ENCODE measurements at regions not wholly inside any gene's neighbourhood (a gene's known extent, or its start where the extent isn't known, plus 50 kb on each side); places are given as distances from the start of the nearest gene placed in this dataset.

- DNase-seq (ENCODE audit: low read depth): no peak
- H3K4me3 ChIP-seq (ENCODE audit: low read depth, low read length): no peak overlapping the region
- TF ChIP-seq MYC (IDR thresholded peaks at IDR 0.05; ENCODE audit: low read depth, low read length) (no peak), CTCF (IDR thresholded peaks at IDR 0.05; ENCODE audit: low read depth, low read length) (no peak), POLR2A (IDR thresholded peaks at IDR 0.05; ENCODE audit: extremely low read depth, insufficient read length) (no peak), MAX (IDR thresholded peaks at IDR 0.05; ENCODE audit: low read depth, low read length) (no peak)
These were observed 1758.8 kb upstream of the WWC1 start for GRCh38 chr5:166532456-166533220.

DNA sequence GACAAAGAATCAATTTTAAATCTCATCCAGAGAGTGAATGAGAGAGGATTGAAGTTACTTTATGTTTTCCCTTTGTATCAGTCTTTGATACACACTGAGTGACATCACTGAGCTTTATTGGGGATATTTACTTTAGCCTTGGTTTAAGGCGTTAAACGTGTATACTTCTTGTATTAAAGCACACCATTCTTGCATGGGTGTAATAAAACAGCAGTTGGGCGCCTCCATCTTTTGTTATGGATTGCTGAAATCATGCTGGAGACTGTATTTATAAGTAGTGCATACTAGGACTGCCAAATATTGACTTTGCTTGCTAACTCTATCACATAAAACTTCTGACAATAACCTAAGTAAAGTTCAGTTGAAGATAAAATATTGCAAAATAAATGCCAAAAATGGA is 1755.8 kb upstream of the WWC1 start:
- no peak overlapping the region for H3K4me3 ChIP-seq (ENCODE audit: low read depth, low read length)
- DNase-seq (ENCODE audit: low read depth): no peak
- TF ChIP-seq MYC (IDR thresholded peaks at IDR 0.05; ENCODE audit: low read depth, low read length) (no peak), CTCF (IDR thresholded peaks at IDR 0.05; ENCODE audit: low read depth, low read length) (no peak), MAX (IDR thresholded peaks at IDR 0.05; ENCODE audit: low read depth, low read length) (no peak), POLR2A (IDR thresholded peaks at IDR 0.05; ENCODE audit: extremely low read depth, insufficient read length) (no peak)

- TF ChIP-seq MYC (IDR thresholded peaks at IDR 0.05; ENCODE audit: low read depth, low read length) (no peak), CTCF (IDR thresholded peaks at IDR 0.05; ENCODE audit: low read depth, low read length) (no peak), MAX (IDR thresholded peaks at IDR 0.05; ENCODE audit: low read depth, low read length) (no peak), POLR2A (IDR thresholded peaks at IDR 0.05; ENCODE audit: extremely low read depth, insufficient read length) (no peak)
- no peak for DNase-seq (ENCODE audit: low read depth)
- H3K4me3 ChIP-seq (ENCODE audit: low read depth, low read length): no peak overlapping the region
These were observed 1751.3 kb upstream of the WWC1 start for GRCh38 chr5:166540156-166540555.

GRCh38 chr5:166551384-166551783 is 1740.1 kb upstream of the WWC1 start:
- TF ChIP-seq CTCF (IDR thresholded peaks at IDR 0.05; ENCODE audit: low read depth, low read length) (no peak), POLR2A (IDR thresholded peaks at IDR 0.05; ENCODE audit: extremely low read depth, insufficient read length) (no peak), MAX (IDR thresholded peaks at IDR 0.05; ENCODE audit: low read depth, low read length) (no peak), MYC (IDR thresholded peaks at IDR 0.05; ENCODE audit: low read depth, low read length) (no peak)
- no peak overlapping the region for H3K4me3 ChIP-seq (ENCODE audit: low read depth, low read length)
- no peak for DNase-seq (ENCODE audit: low read depth)

GRCh38 chr5:166553778-166554177 is 1737.7 kb upstream of the WWC1 start:
- no peak for DNase-seq (ENCODE audit: low read depth)
- no peak for TF ChIP-seq MAX (IDR thresholded peaks at IDR 0.05; ENCODE audit: low read depth, low read length)
- TF ChIP-seq MYC (IDR thresholded peaks at IDR 0.05; ENCODE audit: low read depth, low read length): no peak
- TF ChIP-seq CTCF (IDR thresholded peaks at IDR 0.05; ENCODE audit: low read depth, low read length): no peak
- no peak for TF ChIP-seq POLR2A (IDR thresholded peaks at IDR 0.05; ENCODE audit: extremely low read depth, insufficient read length)
- no peak overlapping the region for H3K4me3 ChIP-seq (ENCODE audit: low read depth, low read length)

Measured in NB4 (cell line).